Stomach (tissue), 4 donors: ENCODE measurements at regions not wholly inside any gene's neighbourhood (a gene's known extent, or its start where the extent isn't known, plus 50 kb on each side); places are given as distances from the start of the nearest gene placed in this dataset.

ENCODE experiments used
- POLR2A ChIP-seq, 4 donors: fragments of 450-650 bp; IDR thresholded peaks; one replicate each; pipeline ENCODE4 v1.6.1; 2016; ENCODE audit warnings: antibody characterized with exemption in 4 of 4, control low read depth in 2 of 4, mild to moderate bottlenecking in 1 of 4, moderate library complexity in 1 of 4
- TF ChIP-seq, protein P1 (sequence below), 7 experiments: fragments of 450-650 bp in 4 of 7; fragments of 200-600 bp in 3 of 7; sonication (generic) in 3 of 7; IDR thresholded peaks; one replicate each; pipeline ENCODE4 v1.5.1; 2016 to 2019; ENCODE audit warnings: antibody characterized with exemption in 7 of 7, control low read depth in 2 of 7, mild to moderate bottlenecking in 1 of 7

DNA sequence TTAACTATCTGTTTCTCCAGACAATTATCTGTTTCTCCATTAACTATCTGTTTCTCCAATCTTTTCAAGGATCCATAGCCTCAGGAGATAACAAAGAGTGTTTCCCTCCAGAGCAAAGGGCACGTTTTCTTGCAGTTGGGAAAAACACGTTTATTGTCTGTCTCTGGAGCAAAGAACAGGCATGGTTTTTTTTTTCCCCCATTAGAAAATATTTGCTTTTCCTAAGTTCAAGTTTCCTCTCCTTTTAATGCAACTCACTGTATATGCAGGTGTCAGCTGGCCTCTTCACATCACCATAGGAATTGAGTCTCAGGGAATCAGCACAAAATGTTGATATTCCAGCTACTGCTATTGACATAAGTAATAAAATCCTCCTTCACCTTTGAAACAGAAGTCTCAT is 984.4 kb downstream of the RAB28 start:
- no peak for TF ChIP-seq POLR2A (IDR thresholded peaks at IDR 0.05)
- TF ChIP-seq, protein P1, sequence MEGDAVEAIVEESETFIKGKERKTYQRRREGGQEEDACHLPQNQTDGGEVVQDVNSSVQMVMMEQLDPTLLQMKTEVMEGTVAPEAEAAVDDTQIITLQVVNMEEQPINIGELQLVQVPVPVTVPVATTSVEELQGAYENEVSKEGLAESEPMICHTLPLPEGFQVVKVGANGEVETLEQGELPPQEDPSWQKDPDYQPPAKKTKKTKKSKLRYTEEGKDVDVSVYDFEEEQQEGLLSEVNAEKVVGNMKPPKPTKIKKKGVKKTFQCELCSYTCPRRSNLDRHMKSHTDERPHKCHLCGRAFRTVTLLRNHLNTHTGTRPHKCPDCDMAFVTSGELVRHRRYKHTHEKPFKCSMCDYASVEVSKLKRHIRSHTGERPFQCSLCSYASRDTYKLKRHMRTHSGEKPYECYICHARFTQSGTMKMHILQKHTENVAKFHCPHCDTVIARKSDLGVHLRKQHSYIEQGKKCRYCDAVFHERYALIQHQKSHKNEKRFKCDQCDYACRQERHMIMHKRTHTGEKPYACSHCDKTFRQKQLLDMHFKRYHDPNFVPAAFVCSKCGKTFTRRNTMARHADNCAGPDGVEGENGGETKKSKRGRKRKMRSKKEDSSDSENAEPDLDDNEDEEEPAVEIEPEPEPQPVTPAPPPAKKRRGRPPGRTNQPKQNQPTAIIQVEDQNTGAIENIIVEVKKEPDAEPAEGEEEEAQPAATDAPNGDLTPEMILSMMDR (IDR thresholded peaks at IDR 0.05), result no peak
